Endothelial cell of umbilical vein (primary cell): ENCODE measurements at regions not wholly inside any gene's neighbourhood (a gene's known extent, or its start where the extent isn't known, plus 50 kb on each side); places are given as distances from the start of the nearest gene placed in this dataset.
"Not testable (repeated sequence)": the region's sequence is repeated elsewhere in the genome, so short reads cannot be mapped to it uniquely, and the experiment has no call there.

Experiments used
- BruUV-seq: library from RNA; stranded (reverse); fragments of 400-500 nt; replicated peaks from 2 replicates; lab custom pipeline; 2021; lab: Mats Ljungman, UMichigan
- CTCF ChIA-PET: fragments of 300-600, 350-600 bp; sonication (Branson Sonifier 250); formaldehyde crosslinking; loops from one replicate; lab custom pipeline; 2021; ENCODE audit warnings: antibody characterized with exemption, inconsistent platforms; lab: Charles Lee
- POLR2A ChIA-PET: fragments of 300-600, 350-600 bp; sonication (Branson Sonifier 250); formaldehyde crosslinking; loops from one replicate; lab custom pipeline; 2021; ENCODE audit warnings: antibody characterized with exemption, inconsistent platforms; lab: Charles Lee
- DNase-seq: peaks from one replicate; pipeline ENCODE4 v3.0.0-alpha.2; 2011; ENCODE audit warnings: low read depth, low spot score
- FAIRE-seq: peaks from 2 replicates; lab custom pipeline; 2011; peaks lifted over from hg19 to GRCh38; lab: Jason Lieb, UNC
- H2AFZ ChIP-seq: 2 replicates; pipeline ENCODE4 v1.6.0; 2012; ENCODE audit warnings: low read depth, low read length, control low read depth, inconsistent platforms
- H3K27ac ChIP-seq: 2 replicates; pipeline ENCODE4 v1.5.1; 2011; ENCODE audit warnings: low read depth, mild to moderate bottlenecking, control low read depth, low read length, moderate library complexity; ENCODE audit not compliant: insufficient read depth
- H3K27me3 ChIP-seq, 2 experiments: 2 replicates each; pipeline versions ENCODE4 v1.6.0 to v1.6.1; 2011; ENCODE audit warnings: low read length in 2 of 2, mixed read lengths in 1 of 2; ENCODE audit not compliant: control insufficient read depth in 2 of 2, insufficient read depth in 2 of 2
- H3K36me3 ChIP-seq, 2 experiments: 2 replicates in 1 of 2; 3 replicates in 1 of 2; pipeline ENCODE4 v1.5.1; 2011; ENCODE audit warnings: low read length in 2 of 2, mild to moderate bottlenecking in 1 of 2, moderate library complexity in 1 of 2; ENCODE audit not compliant: control insufficient read depth in 2 of 2, insufficient read depth in 2 of 2; ENCODE audit errors: extremely low read depth in 1 of 2
- H3K4me1 ChIP-seq: 3 replicates; pipeline ENCODE4 v1.5.1; 2011; ENCODE audit warnings: mild to moderate bottlenecking, low read length; ENCODE audit not compliant: control insufficient read depth, insufficient read depth; ENCODE audit errors: extremely low read depth
- H3K4me2 ChIP-seq: 2 replicates; pipeline ENCODE4 v1.6.1; 2011; ENCODE audit warnings: low read length, control low read depth, mixed read lengths; ENCODE audit not compliant: insufficient read depth
- H3K4me3 ChIP-seq, 3 experiments: fragments of 200-600 bp in 1 of 3; sonication (generic), shearing (Covaris generic) in 1 of 3; replicated peaks in 1 of 3; 2 replicates each; pipeline ENCODE4 v1.5.1; 2011 to 2016; ENCODE audit warnings: control low read depth in 3 of 3, low read length in 3 of 3, mild to moderate bottlenecking in 2 of 3, inconsistent platforms in 1 of 3, low read depth in 1 of 3, moderate library complexity in 1 of 3; ENCODE audit not compliant: insufficient read depth in 1 of 3
- H3K79me2 ChIP-seq: 2 replicates; pipeline ENCODE4 v1.6.0; 2012; ENCODE audit warnings: low read length, inconsistent platforms; ENCODE audit not compliant: control insufficient read depth, insufficient read depth
- H3K9ac ChIP-seq: replicated peaks from 2 replicates; pipeline ENCODE3; 2011; ENCODE audit warnings: low read length, control low read depth; ENCODE audit not compliant: insufficient read depth; ENCODE audit errors: extremely low read depth
- H3K9me1 ChIP-seq: replicated peaks from 3 replicates; pipeline ENCODE4 v1.6.0; 2011; ENCODE audit warnings: mild to moderate bottlenecking, low read length; ENCODE audit not compliant: control insufficient read depth, insufficient read depth; ENCODE audit errors: extremely low read depth
- H3K9me3 ChIP-seq: replicated peaks from 2 replicates; pipeline ENCODE4 v1.5.1; 2012; ENCODE audit warnings: low read length, inconsistent platforms; ENCODE audit not compliant: control insufficient read depth, insufficient read depth
- H4K20me1 ChIP-seq: replicated peaks from 2 replicates; pipeline ENCODE3; 2011; ENCODE audit warnings: mild to moderate bottlenecking, low read length; ENCODE audit not compliant: control insufficient read depth, insufficient read depth; ENCODE audit errors: extremely low read depth
- EZH2 ChIP-seq: IDR thresholded peaks from 2 replicates; pipeline ENCODE4 v1.6.1; 2012; ENCODE audit warnings: borderline replicate concordance, low read depth, mild to moderate bottlenecking, moderate library complexity, low read length, inconsistent platforms; ENCODE audit not compliant: severe bottlenecking
- FOS ChIP-seq: IDR thresholded peaks from 2 replicates; pipeline ENCODE4 v1.6.1; 2011; ENCODE audit warnings: mild to moderate bottlenecking, low read length, moderate library complexity, borderline replicate concordance; ENCODE audit not compliant: insufficient read depth
- GATA2 ChIP-seq: IDR thresholded peaks from 2 replicates; pipeline ENCODE4 v1.7.0; 2011; ENCODE audit warnings: low read depth, mild to moderate bottlenecking, moderate library complexity, mixed read lengths, low read length; ENCODE audit not compliant: insufficient read length, insufficient read depth
- JUN ChIP-seq: IDR thresholded peaks from 2 replicates; pipeline ENCODE4 v1.6.1; 2011; ENCODE audit warnings: borderline replicate concordance, low read depth; ENCODE audit not compliant: insufficient read length, insufficient read depth
- MYC ChIP-seq: IDR thresholded peaks from one replicate; pipeline ENCODE4 v1.6.1; 2011; ENCODE audit warnings: mild to moderate bottlenecking, low read depth, low read length
- POLR2A ChIP-seq: IDR thresholded peaks from 2 replicates; pipeline ENCODE4 v1.6.1; 2012; ENCODE audit warnings: low read depth, mild to moderate bottlenecking, control low read depth, low read length
- POLR2AphosphoS5 ChIP-seq: IDR thresholded peaks from 2 replicates; pipeline ENCODE4 v1.6.1; 2012; ENCODE audit warnings: low read depth, mild to moderate bottlenecking, control low read depth, low read length, moderate library complexity; ENCODE audit not compliant: insufficient read depth
- dilution Hi-C: fragments of 300-500 bp; cut with MboI; formaldehyde crosslinking; loops from one replicate; pipeline ENCODE4 v1.15.0; 2019; ENCODE audit warnings: low sequenced_read_pairs; ENCODE audit not compliant: extremely low pct_ligation_motif_present
- intact Hi-C: fragments of 100-400 bp; cut with micrococcal nuclease; formaldehyde crosslinking; loops from one replicate; pipeline ENCODE4 v1.10.0; 2022
- TF ChIP-seq, protein P1 (sequence below): IDR thresholded peaks from 2 replicates; pipeline ENCODE4 v1.6.1; 2011; ENCODE audit not compliant: insufficient read depth, insufficient read length
- TF ChIP-seq, protein P2 (sequence below), 2 donors: IDR thresholded peaks; 1 replicate in 1 of 2; 2 replicates in 1 of 2; pipeline ENCODE4 v1.5.1; 2011; ENCODE audit warnings: low read length in 2 of 2, mild to moderate bottlenecking in 2 of 2, moderate library complexity in 2 of 2, control low read depth in 1 of 2, inconsistent platforms in 1 of 2, low read depth in 1 of 2; ENCODE audit not compliant: insufficient read depth in 1 of 2; ENCODE audit errors: extremely low read depth in 1 of 2

DNA sequence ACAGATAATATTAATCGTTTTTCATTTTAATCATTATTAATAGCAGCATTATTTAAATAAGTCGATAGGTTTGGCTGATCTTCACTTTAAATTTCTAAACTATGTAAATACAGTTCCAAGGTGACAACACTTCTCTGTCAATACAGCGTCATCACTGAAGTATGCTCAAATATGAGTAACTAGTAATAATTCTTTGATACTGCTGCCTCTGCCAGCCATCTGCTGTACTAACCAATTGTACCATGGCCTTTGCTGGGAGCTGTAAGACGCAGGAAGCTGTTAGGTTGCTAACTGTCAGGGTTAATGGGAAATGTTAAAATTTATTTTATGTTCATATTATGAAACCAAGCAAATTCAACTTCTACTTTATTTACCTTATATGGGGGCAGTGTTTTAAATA is 1650.5 kb upstream of the LRRTM3 start:
- TF ChIP-seq POLR2AphosphoS5 (no peak), FOS (no peak)

DNA sequence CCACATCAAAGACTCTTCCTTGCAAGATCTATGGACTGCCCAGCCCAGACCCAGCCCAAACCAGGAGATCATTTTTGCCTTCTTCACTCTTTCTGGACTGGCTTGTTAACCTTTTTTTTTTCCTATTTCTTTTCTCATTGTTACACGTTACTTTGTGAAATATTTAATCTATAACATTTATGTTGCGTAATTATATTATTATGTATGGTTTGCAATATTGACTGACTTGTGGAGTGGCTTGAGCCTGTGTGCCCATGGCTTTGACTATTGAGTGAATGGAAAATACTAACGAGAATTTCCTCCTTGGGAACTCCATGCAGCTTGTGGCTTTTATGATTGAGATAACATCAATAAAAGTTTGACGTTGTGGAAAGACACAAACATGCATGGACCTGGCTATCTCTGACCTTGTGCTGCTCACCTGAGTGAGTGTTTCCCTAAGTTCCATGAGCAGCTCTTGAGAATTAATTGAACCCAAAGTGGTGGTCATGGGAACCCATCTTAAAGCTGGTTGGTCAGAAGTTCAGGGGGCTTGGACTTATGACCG is 1641.3 kb upstream of the LRRTM3 start:
- H3K79me2 ChIP-seq, result no peaks in the 10 kb centered on the region
- ChIA-PET POLR2A (no interaction called here), CTCF (no interaction called here)
- DNase-seq (no peak), FAIRE-seq (no peak)
- TF ChIP-seq EZH2, result no peak
- no peak for TF ChIP-seq GATA2
- TF ChIP-seq MYC, result no peak
- no peak for TF ChIP-seq POLR2AphosphoS5
- TF ChIP-seq FOS, result no peak
- TF ChIP-seq POLR2A, result no peak
- no peak for TF ChIP-seq JUN
- TF ChIP-seq, protein P1, sequence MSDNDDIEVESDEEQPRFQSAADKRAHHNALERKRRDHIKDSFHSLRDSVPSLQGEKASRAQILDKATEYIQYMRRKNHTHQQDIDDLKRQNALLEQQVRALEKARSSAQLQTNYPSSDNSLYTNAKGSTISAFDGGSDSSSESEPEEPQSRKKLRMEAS, result no peak
- TF ChIP-seq, protein P2, sequence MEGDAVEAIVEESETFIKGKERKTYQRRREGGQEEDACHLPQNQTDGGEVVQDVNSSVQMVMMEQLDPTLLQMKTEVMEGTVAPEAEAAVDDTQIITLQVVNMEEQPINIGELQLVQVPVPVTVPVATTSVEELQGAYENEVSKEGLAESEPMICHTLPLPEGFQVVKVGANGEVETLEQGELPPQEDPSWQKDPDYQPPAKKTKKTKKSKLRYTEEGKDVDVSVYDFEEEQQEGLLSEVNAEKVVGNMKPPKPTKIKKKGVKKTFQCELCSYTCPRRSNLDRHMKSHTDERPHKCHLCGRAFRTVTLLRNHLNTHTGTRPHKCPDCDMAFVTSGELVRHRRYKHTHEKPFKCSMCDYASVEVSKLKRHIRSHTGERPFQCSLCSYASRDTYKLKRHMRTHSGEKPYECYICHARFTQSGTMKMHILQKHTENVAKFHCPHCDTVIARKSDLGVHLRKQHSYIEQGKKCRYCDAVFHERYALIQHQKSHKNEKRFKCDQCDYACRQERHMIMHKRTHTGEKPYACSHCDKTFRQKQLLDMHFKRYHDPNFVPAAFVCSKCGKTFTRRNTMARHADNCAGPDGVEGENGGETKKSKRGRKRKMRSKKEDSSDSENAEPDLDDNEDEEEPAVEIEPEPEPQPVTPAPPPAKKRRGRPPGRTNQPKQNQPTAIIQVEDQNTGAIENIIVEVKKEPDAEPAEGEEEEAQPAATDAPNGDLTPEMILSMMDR (IDR thresholded peaks at IDR 0.05; ENCODE audit: extremely low read depth in 1 of 2, insufficient read depth in 1 of 2, low read depth in 1 of 2, low read length in 2 of 2), result no peak
- BruUV-seq, result no TSS peak
- H3K36me3 ChIP-seq, result no peaks in the 10 kb centered on the region
- H3K9me3 ChIP-seq, result no peaks in the 10 kb centered on the region
- H3K27me3 ChIP-seq, result no peaks in the 10 kb centered on the region
- intact Hi-C loops, result no loop called here
- H2AFZ ChIP-seq, result no peak overlapping the region
- H3K4me2 ChIP-seq, result no peak overlapping the region
- H3K9me1 ChIP-seq, result no peaks in the 10 kb centered on the region
- H3K27ac ChIP-seq, result no peak overlapping the region
- H3K4me1 ChIP-seq, result no peaks in the 10 kb centered on the region
- no peaks in the 10 kb centered on the region for H4K20me1 ChIP-seq
- dilution Hi-C loops, result no loop called here
- no peak overlapping the region for H3K9ac ChIP-seq
- H3K4me3 ChIP-seq, result no peak overlapping the region

More for the DNA sequence above, 1650.5 kb upstream of the LRRTM3 start:
- H3K27me3 ChIP-seq, result no peaks in the 10 kb centered on the region
- dilution Hi-C loops (no loop called here), intact Hi-C loops (no loop called here)
- H3K4me3 ChIP-seq, result no peak overlapping the region
- FAIRE-seq, result no peak
- no peaks in the 10 kb centered on the region for H3K79me2 ChIP-seq
- H2AFZ ChIP-seq, result no peak overlapping the region
- no peaks in the 10 kb centered on the region for H4K20me1 ChIP-seq
- H3K36me3 ChIP-seq, result no peaks in the 10 kb centered on the region
- no peak overlapping the region for H3K27ac ChIP-seq
- H3K4me1 ChIP-seq, result no peaks in the 10 kb centered on the region
- H3K4me2 ChIP-seq, result no peak overlapping the region
- no peak overlapping the region for H3K9ac ChIP-seq
- CTCF ChIA-PET, result interaction anchor here (1.3 kb wide), 1 partner anchor 22 kb away, joined by 4 read pairs; no protein-coding TSS in a partner anchor
- no peak for DNase-seq
- no TSS peak for BruUV-seq
- no peaks in the 10 kb centered on the region for H3K9me1 ChIP-seq
- POLR2A ChIA-PET, result no interaction called here
- no peaks in the 10 kb centered on the region for H3K9me3 ChIP-seq

DNA sequence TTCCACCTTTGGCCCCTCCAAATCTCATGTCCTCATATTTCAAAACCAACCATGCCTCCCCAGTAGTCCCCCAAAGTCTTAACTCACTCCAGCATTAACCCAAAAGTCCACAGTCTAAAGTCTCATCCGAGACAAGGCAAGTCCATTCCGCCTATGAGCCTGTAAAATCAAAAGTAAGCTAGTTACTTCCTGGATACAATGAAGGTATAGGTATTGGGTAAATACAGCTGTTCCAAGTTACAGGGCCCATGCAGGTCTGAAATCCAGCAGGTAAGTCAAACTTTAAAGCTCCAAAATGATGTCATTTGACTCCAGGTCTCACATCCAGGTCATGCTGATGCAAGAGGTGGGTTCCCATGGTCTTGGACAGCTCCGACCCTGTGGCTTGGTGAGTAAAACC is 1640.1 kb upstream of the LRRTM3 start:
- CTCF ChIA-PET, dilution Hi-C loops, H3K27me3 ChIP-seq, H3K4me1 ChIP-seq, H4K20me1 ChIP-seq, H3K9me1 ChIP-seq, H3K9ac ChIP-seq, H3K4me3 ChIP-seq, DNase-seq, BruUV-seq, intact Hi-C loops, FAIRE-seq, H3K27ac ChIP-seq, H2AFZ ChIP-seq, H3K4me2 ChIP-seq, H3K36me3 ChIP-seq, POLR2A ChIA-PET, H3K9me3 ChIP-seq, H3K79me2 ChIP-seq: not testable (repeated sequence)
